IMR-90 (cell line): ENCODE measurements at regions not wholly inside any gene's neighbourhood (a gene's known extent, or its start where the extent isn't known, plus 50 kb on each side); places are given as distances from the start of the nearest gene placed in this dataset.

Experiments
- CTCF ChIP-seq: conservative IDR thresholded peaks from 2 replicates; pipeline ENCODE4 v1.5.1; 2012; ENCODE audit warnings: mild to moderate bottlenecking, low read depth, low read length, improper control_type of control experiment
- POLR2A ChIP-seq: IDR thresholded peaks from 2 replicates; pipeline ENCODE4 v1.6.1; 2012; ENCODE audit warnings: mild to moderate bottlenecking, low read depth, low read length
- USF2 ChIP-seq: fragments of 150-350 bp; IDR thresholded peaks from 2 replicates; pipeline ENCODE4 v1.6.1; 2017; ENCODE audit warnings: mild to moderate bottlenecking, antibody characterized with exemption, low read length, low read depth

- TF ChIP-seq CTCF, result peak; percentile 88
- peak; percentile 54; the same call in 1 of the 2 replicates for TF ChIP-seq POLR2A
- no peak for TF ChIP-seq USF2
Observed at GRCh38 chr2:42974721-42975717, 182.6 kb upstream of the HAAO start.
